GM20431 (cell line): ENCODE measurements at regions not wholly inside any gene's neighbourhood (a gene's known extent, or its start where the extent isn't known, plus 50 kb on each side); places are given as distances from the start of the nearest gene placed in this dataset.
"Not testable (repeated sequence)": the region's sequence is repeated elsewhere in the genome, so short reads cannot be mapped to it uniquely, and the experiment has no call there.

Experiments
- in situ Hi-C: fragments of 300-500 bp; cut with MseI, MboI; formaldehyde crosslinking; loops from one replicate; pipeline ENCODE4 v1.15.0; 2020; ENCODE audit warnings: low sequenced_read_pairs; ENCODE audit not compliant: unreplicated experiment

- in situ Hi-C loops: no loop called here
These were observed 1380.6 kb upstream of the RAG2 start for GRCh38 chr11:37978647-37979046.

- in situ Hi-C loops: no loop called here
These were observed 1375.9 kb upstream of the RAG2 start for GRCh38 chr11:37973941-37974340.

- in situ Hi-C loops: no loop called here
These were observed 1374.7 kb upstream of the RAG2 start for GRCh38 chr11:37972691-37973090.

- in situ Hi-C loops: not testable (repeated sequence)
These were observed 1371.3 kb upstream of the RAG2 start for GRCh38 chr11:37969336-37969735.

GRCh38 chr11:37968148-37968547 lies 1370.1 kb upstream of the RAG2 start:
- in situ Hi-C loops: no loop called here

- in situ Hi-C loops: no loop called here
These were observed 1369.6 kb upstream of the RAG2 start for GRCh38 chr11:37967635-37968034.

- in situ Hi-C loops: no loop called here
These were observed 1365.4 kb upstream of the RAG2 start for GRCh38 chr11:37963440-37963839.

- in situ Hi-C loops: no loop called here
These were observed 1359.7 kb upstream of the RAG2 start for GRCh38 chr11:37957717-37958116.

- in situ Hi-C loops: no loop called here
These were observed 1354.0 kb upstream of the RAG2 start for GRCh38 chr11:37951996-37952395.

GRCh38 chr11:37948258-37948657 lies 1350.2 kb upstream of the RAG2 start:
- in situ Hi-C loops: no loop called here

GRCh38 chr11:37947821-37948220 lies 1349.8 kb upstream of the RAG2 start:
- in situ Hi-C loops: no loop called here

GRCh38 chr11:37946155-37946766 lies 1348.2 kb upstream of the RAG2 start:
- in situ Hi-C loops: no loop called here

- in situ Hi-C loops: no loop called here
These were observed 1344.0 kb upstream of the RAG2 start for GRCh38 chr11:37942081-37942480.

- in situ Hi-C loops: no loop called here
These were observed 1331.1 kb upstream of the RAG2 start for GRCh38 chr11:37929100-37929653.

GRCh38 chr11:37926772-37927171 lies 1328.7 kb upstream of the RAG2 start:
- in situ Hi-C loops: no loop called here

- in situ Hi-C loops: no loop called here
These were observed 1318.3 kb upstream of the RAG2 start for GRCh38 chr11:37916331-37916730.

GRCh38 chr11:37914859-37915258 lies 1316.8 kb upstream of the RAG2 start:
- in situ Hi-C loops: no loop called here

- in situ Hi-C loops: no loop called here
These were observed 1310.1 kb upstream of the RAG2 start for GRCh38 chr11:37908219-37908548.

GRCh38 chr11:37907436-37908218 lies 1309.6 kb upstream of the RAG2 start:
- in situ Hi-C loops: no loop called here

GRCh38 chr11:37905707-37906417 lies 1307.8 kb upstream of the RAG2 start:
- in situ Hi-C loops: no loop called here

GRCh38 chr11:37896016-37896415 lies 1298.0 kb upstream of the RAG2 start:
- in situ Hi-C loops: no loop called here
